ENCODE measurements at regions not wholly inside any gene's neighbourhood (a gene's known extent, or its start where the extent isn't known, plus 50 kb on each side); places are given as distances from the start of the nearest gene placed in this dataset.

- DNase-seq, result no peak
Measured at GRCh38 chr14:83798421-83798820, 1731.5 kb upstream of the FLRT2 start.

DNA sequence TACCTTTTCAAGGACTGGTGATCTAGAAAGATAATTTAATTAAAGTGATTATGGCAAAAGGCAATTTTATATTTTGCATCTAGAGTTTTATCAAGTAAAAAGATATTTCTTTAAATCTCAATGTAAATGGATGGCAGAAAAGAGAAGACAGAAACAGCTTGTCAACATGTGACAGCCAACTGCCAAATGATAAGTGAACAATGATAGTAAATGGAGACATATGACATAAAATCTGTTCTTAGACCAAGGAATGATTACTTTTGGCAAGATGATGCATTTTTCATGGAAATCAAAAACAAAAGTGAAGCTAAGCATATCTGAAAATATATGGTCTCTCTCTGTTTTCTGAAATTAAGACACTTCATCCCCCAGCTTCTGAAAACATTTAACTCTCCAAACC lies 1730.7 kb upstream of the FLRT2 start:
- no peak for DNase-seq

DNA sequence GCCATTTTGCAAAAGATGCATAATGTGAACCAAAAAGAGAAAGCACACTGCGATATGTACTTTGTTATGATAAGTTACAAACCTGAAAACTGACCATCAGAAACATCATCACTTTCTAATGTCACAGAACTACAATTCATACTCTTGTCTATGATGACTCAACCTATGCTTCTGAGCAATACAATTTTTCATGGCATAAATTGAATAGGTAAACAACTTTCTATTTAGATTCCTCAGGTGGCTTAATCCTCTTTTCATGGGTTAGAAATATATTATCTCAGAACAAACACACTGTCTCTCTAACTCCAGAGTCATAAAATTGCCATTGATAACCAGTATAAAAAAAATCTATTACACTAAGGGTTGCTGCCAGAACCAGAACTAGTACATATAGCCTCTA lies 1715.0 kb upstream of the FLRT2 start:
- DNase-seq, result no peak

DNA sequence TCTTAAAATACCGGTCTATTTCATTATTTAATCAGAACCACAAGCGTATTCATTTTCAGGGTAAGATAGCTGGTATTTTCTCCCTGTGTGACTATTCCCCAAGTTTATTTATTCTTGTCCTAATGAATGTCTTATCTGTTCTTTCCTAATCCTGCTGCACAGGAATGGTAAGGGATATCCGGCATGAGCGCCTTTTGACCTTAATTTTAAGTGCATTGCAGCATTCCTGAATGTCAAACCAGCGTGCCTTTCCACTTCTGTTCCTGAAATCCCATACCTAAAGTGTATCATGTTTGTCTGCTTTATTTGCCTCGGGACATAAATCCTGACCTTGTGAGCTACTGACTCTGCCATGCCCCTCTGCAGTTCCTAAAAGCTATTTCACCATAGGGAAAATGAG lies 1713.2 kb upstream of the FLRT2 start:
- DNase-seq, result no peak

DNA sequence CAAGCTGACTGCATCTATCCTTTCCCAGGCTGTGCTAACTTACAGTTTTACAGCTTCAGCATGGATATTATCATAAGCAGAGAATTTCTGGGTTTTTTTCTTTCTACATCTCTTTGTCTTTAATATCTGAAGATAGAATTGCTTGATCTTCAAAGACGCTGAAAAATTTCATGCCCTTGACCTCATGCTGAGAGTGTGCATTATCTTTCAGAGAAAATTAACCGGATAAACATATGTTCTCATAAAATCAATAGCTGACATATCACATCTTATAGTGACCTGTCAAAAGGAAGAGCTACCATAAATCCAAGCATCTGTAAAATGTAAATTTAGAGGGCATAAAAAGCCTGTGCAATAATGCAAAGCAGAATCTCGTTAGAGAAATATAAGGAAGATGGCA lies 1704.1 kb upstream of the FLRT2 start:
- no peak for DNase-seq

DNA sequence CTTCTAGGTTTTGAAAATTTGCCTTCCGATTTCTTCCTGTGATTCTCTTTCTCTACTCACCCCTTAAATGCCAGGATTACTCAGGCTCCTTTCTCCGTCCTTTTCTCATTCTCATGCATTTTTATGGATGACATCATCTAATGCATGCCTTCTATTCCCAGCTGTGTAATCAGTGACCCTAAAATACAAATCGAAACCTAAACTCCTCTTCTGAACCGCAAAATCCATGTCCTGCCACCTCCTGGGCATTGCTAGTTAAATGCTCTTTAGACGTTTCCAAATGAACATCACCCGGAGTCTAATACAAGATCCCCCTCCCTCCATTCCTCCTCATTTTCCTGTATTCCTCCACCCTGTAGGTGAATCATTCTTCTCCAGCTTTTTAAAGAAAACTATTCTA lies 1703.1 kb upstream of the FLRT2 start:
- DNase-seq, result no peak

DNA sequence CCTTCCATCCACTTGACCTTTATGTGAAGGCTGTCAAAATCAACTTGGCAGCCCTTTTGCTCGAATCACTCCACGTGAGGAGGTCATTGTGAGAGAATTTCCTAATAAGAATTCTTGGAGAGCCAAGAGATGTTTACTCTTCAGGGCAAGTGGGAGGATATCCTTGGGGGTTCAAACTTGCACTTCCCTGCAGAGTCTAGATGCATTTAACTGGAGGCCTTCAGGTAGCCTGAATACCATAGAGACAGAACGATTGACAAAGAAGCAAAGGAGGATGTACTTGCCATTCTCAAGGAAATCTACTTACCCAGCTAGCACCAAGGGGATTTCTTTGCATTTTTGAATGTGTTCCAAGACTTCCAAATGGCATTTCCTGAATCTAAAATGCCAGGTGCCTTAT lies 1702.6 kb upstream of the FLRT2 start:
- DNase-seq, result no peak

GRCh38 chr14:83828406-83828805 lies 1701.5 kb upstream of the FLRT2 start:
- DNase-seq, result no peak

DNA sequence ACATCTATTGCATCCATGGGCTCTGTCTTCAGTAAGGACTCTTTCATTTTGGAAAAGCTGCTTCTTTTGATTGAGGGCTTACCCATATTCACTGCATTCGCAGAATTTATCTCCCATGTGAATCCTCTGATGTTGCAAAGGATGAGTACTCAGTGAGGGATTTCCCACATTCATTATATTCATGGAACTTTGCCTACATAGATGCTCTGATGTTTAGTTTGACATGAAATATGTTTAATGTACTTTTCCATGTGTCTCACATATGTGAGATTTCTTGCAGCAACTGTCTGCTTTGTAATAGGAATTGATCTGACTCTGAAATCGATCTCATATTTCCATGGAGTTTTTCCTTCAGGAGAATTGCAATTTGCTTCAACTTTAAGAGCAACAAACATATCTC lies 1699.6 kb upstream of the FLRT2 start:
- no peak for DNase-seq

DNA sequence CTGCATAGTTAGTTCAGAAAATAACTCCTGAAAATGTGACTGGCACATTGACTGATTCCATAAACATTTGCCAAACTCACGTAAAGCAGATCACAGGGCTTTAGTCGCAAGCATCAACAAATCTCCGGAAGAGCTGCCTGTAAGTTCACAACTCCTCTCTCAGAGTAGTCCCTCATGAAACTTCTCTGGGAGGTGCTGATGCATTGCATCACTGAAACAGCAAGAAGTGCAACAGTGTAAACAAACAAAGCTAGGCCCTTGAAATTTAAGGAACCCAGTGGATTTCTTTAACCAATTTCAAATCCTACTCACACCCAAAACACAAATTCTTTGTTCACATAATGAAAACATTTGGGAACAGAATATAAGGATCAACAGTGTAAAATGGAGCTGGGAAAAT lies 1691.7 kb upstream of the FLRT2 start:
- DNase-seq, result no peak

- no peak for DNase-seq
Measured at GRCh38 chr14:83842547-83842946, 1687.4 kb upstream of the FLRT2 start.

DNA sequence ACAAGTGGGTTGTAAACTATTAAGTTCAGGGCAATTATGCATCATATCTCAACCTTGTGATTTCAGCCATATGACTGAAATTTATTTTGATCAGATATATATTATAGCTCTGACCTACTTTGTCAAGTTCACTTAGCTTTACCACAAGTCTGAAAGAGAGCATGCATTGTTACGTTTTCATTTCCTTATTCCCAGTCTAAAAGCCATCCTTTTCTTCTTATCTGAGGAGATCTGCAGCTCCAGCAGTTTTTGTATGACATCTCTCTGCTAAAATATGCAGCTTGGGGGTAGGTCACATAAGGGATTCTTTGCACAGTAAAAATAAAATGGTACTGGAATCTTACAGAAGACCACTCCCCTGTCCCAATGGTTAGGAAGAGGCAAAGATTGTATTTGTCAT lies 1682.8 kb upstream of the FLRT2 start:
- no peak for DNase-seq

DNA sequence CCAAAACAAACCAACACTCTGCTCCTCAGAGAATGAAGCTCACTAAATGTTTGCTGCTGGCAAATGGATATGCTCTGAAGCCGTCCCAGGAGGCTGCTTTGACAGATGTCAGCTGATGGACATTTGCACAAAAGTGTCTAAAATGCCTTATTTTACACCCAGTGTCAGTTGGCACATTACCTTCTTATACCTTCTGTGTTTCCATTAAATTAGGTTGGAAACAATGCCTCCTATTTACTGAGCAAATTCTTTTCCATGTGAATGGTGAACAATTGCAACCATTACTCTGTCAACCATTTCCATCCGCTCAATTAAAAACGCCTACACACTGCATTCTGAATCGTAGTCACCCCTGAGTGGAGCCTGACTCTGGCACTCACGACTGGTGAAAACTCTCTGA lies 1679.9 kb upstream of the FLRT2 start:
- no peak for DNase-seq

DNA sequence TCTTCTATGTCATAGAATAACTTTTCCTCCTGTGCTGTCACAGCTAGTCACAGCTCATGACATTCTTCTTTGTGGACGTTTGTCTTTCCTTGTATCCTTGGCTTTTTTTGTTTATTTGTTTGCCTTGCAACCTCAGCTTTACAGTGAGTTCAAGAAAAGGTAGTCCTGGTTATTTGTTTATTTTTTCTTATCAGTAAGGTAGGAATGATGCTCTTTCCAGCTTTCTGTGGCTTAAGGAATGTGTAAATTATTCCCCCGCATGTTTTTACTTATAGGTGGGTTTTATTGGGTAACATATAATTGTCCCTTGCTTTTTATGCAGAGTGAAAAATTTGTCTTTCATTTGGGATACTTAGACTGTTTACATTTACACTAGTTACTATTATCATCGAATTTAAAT lies 1673.6 kb upstream of the FLRT2 start:
- DNase-seq, result no peak

DNA sequence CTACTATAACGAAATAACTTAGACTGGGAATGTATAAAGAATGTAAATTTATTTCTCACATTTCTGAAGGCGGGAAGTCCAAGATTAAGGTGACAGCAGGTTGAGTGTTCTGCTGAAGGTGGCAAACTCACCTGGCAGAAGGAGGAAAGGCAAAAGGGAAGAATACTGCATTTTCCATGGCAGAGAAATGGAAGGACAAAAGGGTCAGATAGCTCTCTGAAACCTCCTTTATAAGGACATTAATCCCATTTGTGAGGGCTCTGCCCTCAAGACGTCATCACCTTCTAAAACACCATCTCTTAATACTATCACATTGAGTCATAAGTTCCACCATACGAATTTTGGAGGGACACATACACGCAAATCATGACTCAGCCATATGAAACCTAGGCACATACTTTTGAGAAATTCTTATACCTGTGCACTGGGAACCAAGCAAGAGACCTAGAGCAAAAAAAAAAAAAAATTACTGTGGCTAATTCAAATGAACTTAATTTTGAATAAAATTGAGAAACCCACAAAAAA lies 1669.3 kb upstream of the FLRT2 start:
- DNase-seq, result no peak

GRCh38 chr14:83863042-83863774 lies 1666.7 kb upstream of the FLRT2 start:
- DNase-seq, result no peak

- no peak for DNase-seq
Measured at GRCh38 chr14:83864106-83864505, 1665.8 kb upstream of the FLRT2 start.

DNA sequence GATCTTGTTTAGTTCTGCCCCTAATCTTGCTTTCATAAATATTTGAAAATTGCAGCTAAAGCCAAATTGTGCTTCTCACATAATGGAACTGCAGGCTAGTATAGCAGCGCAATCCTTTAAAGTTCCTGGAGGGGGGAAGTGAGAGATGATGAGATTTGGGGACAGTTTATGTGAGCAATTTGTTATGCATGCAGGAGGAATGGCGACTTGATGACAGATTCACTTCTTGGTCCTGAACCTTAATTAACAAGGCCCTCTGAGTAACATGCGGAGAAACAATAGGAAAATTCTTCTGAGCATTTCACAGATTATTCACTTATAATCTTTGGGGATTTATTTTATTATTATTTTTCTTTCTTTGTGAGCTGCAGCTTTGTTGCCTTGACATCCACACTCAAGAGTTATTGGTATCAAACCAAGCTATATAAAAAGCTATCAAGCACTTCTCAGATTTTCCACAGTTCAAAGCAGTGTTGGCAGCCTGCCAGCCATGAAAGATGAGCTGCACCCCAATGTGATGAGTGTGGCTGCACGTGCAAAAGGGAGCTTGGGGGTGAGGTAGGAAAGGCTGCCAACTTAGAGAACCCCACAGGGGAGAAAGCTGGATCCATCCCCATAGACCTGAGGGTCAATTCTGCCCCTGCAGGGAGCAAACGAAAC lies 1662.2 kb upstream of the FLRT2 start:
- DNase-seq, result no peak

DNA sequence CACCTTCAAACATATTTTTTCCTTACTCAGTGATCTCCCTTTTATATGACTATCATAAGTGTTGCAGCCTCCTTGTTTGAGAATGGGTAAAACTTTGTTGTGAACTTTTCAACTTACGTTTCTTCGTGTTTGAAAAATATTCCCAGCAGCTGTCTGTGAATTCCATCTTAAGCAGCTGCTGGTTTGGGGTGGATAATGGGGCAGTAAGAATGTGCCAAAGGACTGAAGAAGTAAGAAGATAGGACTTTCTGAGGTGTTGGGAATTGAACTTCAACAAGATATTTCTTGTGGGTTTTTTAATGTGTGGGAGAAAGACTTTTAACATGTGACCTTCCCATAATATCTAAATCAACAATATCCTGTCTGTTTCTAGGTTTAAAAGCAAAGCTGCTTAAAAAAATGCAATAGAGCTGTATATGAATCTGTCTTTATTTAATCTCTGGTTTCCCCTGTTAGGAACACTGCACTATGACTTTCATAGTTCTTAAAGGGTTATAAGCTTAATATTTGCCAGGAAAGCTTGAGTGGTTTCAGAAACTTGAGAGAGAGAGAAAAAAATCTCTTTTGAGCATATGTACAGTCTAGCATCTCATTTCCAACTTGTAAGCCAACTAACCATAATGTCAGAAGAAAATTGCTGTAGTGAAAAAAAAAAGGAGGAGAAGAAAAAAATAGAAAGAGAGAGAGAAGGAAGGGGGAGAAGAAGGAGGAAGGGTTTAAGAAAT lies 1659.2 kb upstream of the FLRT2 start:
- DNase-seq, result no peak

DNA sequence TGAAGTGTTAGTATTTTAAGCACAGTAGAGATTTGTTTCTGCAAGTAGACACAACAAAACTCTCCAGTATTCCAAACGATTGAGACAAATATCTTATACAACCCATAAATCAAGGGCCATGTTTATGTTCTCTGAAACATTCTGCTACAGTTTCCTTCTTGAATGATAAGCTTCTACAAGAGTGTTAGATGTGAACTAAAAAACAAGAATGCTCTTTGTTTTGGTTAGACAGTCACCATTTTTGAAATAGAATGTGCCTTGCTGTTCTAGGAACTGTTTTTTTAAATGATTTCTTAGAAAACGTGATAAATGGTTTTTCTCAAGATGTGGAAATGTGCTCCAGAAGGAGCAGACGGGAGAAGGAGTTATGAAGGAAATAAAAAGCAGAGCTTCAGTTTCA lies 1656.3 kb upstream of the FLRT2 start:
- DNase-seq, result no peak

GRCh38 chr14:83874662-83875061 lies 1655.3 kb upstream of the FLRT2 start:
- no peak for DNase-seq

GRCh38 chr14:83883732-83884131 lies 1646.2 kb upstream of the FLRT2 start:
- DNase-seq, result no peak

DNA sequence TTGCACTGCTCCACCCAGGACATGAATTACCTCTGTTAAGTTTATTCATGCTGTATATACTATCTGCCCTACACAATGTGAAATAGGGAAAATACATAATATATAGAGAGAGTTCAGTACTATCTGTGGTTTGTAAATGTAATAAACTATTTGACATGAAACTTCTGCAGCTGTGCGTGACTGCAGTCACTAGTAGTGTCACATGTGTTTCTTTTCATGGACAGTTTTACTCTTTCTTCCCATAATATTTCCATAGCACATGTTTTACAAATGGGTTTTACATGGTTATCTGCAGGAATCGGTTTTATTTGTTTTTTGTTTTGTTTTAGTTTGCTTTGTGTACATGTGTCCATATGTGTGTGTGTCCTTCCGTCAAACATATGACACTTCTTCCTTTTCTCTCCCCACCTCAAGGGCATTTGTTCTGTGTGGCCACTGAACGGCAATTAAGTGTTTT lies 1644.1 kb upstream of the FLRT2 start:
- DNase-seq, result no peak

GRCh38 chr14:83887866-83888265 lies 1642.1 kb upstream of the FLRT2 start:
- no peak for DNase-seq
